PC-3 (cell line): ENCODE measurements at regions not wholly inside any gene's neighbourhood (a gene's known extent, or its start where the extent isn't known, plus 50 kb on each side); places are given as distances from the start of the nearest gene placed in this dataset.
A peak's percentile ranks its signal among the peaks of the same experiment; 100 is the strongest.

ENCODE experiments used
- ATAC-seq: fragments of 200-7000 bp; cut with Tn5 transposase; 2 replicates; pipeline ENCODE4 v1.9.1; 2020; ENCODE audit warnings: mild to moderate bottlenecking, moderate library complexity
- BruUV-seq: library from RNA; stranded (reverse); fragments of 400-500 nt; replicated peaks from 2 replicates; lab custom pipeline; 2021; lab: Mats Ljungman, UMichigan
- CTCF ChIA-PET: fragments of 300-600 bp; sonication (Branson Sonifier 250); formaldehyde crosslinking; loops from one replicate; lab custom pipeline; 2022; ENCODE audit warnings: antibody characterized with exemption; lab: Charles Lee
- POLR2A ChIA-PET: fragments of 300-600 bp; sonication (Branson Sonifier 250); formaldehyde crosslinking; loops from one replicate; lab custom pipeline; 2022; ENCODE audit warnings: antibody characterized with exemption; ENCODE audit not compliant: unreplicated experiment; lab: Charles Lee
- DNase-seq: peaks from one replicate; pipeline ENCODE4 v3.0.0-alpha.2; 2015
- H2AFZ ChIP-seq: fragments of 300-600 bp; sonication (generic); 2 replicates; pipeline ENCODE4 v1.6.0; 2016; ENCODE audit warnings: antibody characterized with exemption, low read length
- H3F3A ChIP-seq: fragments of 300-600 bp; sonication (generic); one replicate; pipeline ENCODE4 v1.6.0; 2017; ENCODE audit warnings: antibody characterized with exemption, low read length, control low read depth, mild to moderate bottlenecking; ENCODE audit not compliant: unreplicated experiment
- H3K27ac ChIP-seq: fragments of 300-600 bp; sonication (generic); 2 replicates; pipeline ENCODE4 v1.5.1; 2016; ENCODE audit warnings: mild to moderate bottlenecking, low read length
- H3K27me3 ChIP-seq: fragments of 300-600 bp; sonication (generic); 2 replicates; pipeline ENCODE4 v1.6.1; 2016; ENCODE audit warnings: low read length, mixed read lengths
- H3K36me3 ChIP-seq: fragments of 300-600 bp; sonication (generic); 2 replicates; pipeline ENCODE4 v1.6.1; 2016; ENCODE audit warnings: low read depth, mixed run types, low read length, mixed read lengths
- H3K4me1 ChIP-seq: fragments of 300-600 bp; sonication (generic); 2 replicates; pipeline ENCODE4 v1.5.1; 2016; ENCODE audit warnings: low read length; ENCODE audit not compliant: insufficient read depth
- H3K4me2 ChIP-seq: fragments of 300-600 bp; sonication (generic); 2 replicates; pipeline ENCODE4 v1.6.0; 2016; ENCODE audit warnings: low read length
- H3K4me3 ChIP-seq: fragments of 300-600 bp; sonication (generic); 2 replicates; pipeline ENCODE4 v1.5.1; 2016; ENCODE audit warnings: mild to moderate bottlenecking, low read length, mixed read lengths
- H3K79me2 ChIP-seq: fragments of 300-600 bp; sonication (generic); 2 replicates; pipeline ENCODE4 v1.6.1; 2017; ENCODE audit warnings: low read length, mixed read lengths
- H3K9ac ChIP-seq: fragments of 300-600 bp; sonication (generic); 2 replicates; pipeline ENCODE4 v1.6.0; 2016; ENCODE audit warnings: mild to moderate bottlenecking, low read length
- H3K9me2 ChIP-seq: fragments of 300-600 bp; sonication (generic); replicated peaks from 2 replicates; pipeline ENCODE4 v1.6.1; 2016; ENCODE audit warnings: mixed run types, low read length, mixed read lengths
- H3K9me3 ChIP-seq: fragments of 300-600 bp; sonication (generic); 2 replicates; pipeline ENCODE4 v1.6.1; 2016; ENCODE audit warnings: low read length, mixed read lengths
- H4K20me1 ChIP-seq: fragments of 300-600 bp; sonication (generic); 2 replicates; pipeline ENCODE4 v1.6.1; 2016; ENCODE audit warnings: low read length, mixed read lengths
- CTCF ChIP-seq: fragments of 300-600 bp; sonication (generic); conservative IDR thresholded peaks from 2 replicates; pipeline ENCODE4 v1.5.1; 2017; ENCODE audit warnings: antibody characterized with exemption, low read depth, mild to moderate bottlenecking, low read length
- EZH2 ChIP-seq: fragments of 300-600 bp; sonication (generic); IDR thresholded peaks from one replicate; pipeline ENCODE4 v1.6.1; 2017; ENCODE audit warnings: antibody characterized with exemption, mild to moderate bottlenecking, low read length; ENCODE audit not compliant: unreplicated experiment
- EZH2phosphoT487 ChIP-seq: fragments of 300-600 bp; sonication (generic); IDR thresholded peaks from 2 replicates; pipeline ENCODE4 v1.6.1; 2018; ENCODE audit warnings: mild to moderate bottlenecking, antibody characterized with exemption, low read length, borderline replicate concordance
- intact Hi-C: fragments of 100-400 bp; cut with micrococcal nuclease; formaldehyde crosslinking; loops from 2 replicates; pipeline ENCODE4 v1.9.0; 2023

GRCh38 chr2:21676676-21677075 is 552.9 kb downstream of the TDRD15 start:
- peaks cover 7% of the 10 kb centered on the region; the same call in 1 of the 2 replicates for H3K9me3 ChIP-seq
- DNase-seq, result peak; percentile 7
- no peaks in the 10 kb centered on the region for H3K79me2 ChIP-seq
- H3K4me1 ChIP-seq, result no peaks in the 10 kb centered on the region
- no TSS peak for BruUV-seq
- no peaks in the 10 kb centered on the region for H3K36me3 ChIP-seq
- no peak overlapping the region for H3K9ac ChIP-seq
- no peaks in the 10 kb centered on the region for H3K9me2 ChIP-seq
- TF ChIP-seq EZH2 (no peak), CTCF (no peak), EZH2phosphoT487 (no peak)
- H3F3A ChIP-seq, result no peaks in the 10 kb centered on the region
- no peak overlapping the region for H3K4me3 ChIP-seq
- no peak overlapping the region for H3K27ac ChIP-seq
- no peak overlapping the region for H3K4me2 ChIP-seq
- intact Hi-C loops, result no loop called here
- no peak for ATAC-seq
- ChIA-PET POLR2A (no interaction called here), CTCF (no interaction called here)
- H3K27me3 ChIP-seq, result no peaks in the 10 kb centered on the region
- no peak overlapping the region for H2AFZ ChIP-seq
- H4K20me1 ChIP-seq, result no peaks in the 10 kb centered on the region

- no peaks in the 10 kb centered on the region for H3K36me3 ChIP-seq
- no peak overlapping the region for H3K4me3 ChIP-seq
- intact Hi-C loops, result no loop called here
- DNase-seq (no peak), ATAC-seq (no peak)
- no peak overlapping the region for H3K4me2 ChIP-seq
- H3K27me3 ChIP-seq, result no peaks in the 10 kb centered on the region
- H3K4me1 ChIP-seq, result no peaks in the 10 kb centered on the region
- H3K9ac ChIP-seq, result no peak overlapping the region
- ChIA-PET POLR2A (no interaction called here), CTCF (no interaction called here)
- TF ChIP-seq CTCF, result no peak
- no peak for TF ChIP-seq EZH2
- no peak for TF ChIP-seq EZH2phosphoT487
- H3K9me3 ChIP-seq, result peaks cover 30% of the 10 kb centered on the region; the same call in 1 of the 2 replicates
- H3F3A ChIP-seq, result no peaks in the 10 kb centered on the region
- no TSS peak for BruUV-seq
- H3K27ac ChIP-seq, result no peak overlapping the region
- H3K9me2 ChIP-seq, result no peaks in the 10 kb centered on the region
- H3K79me2 ChIP-seq, result no peaks in the 10 kb centered on the region
- H2AFZ ChIP-seq, result no peak overlapping the region
- H4K20me1 ChIP-seq, result no peaks in the 10 kb centered on the region
These were observed 560.1 kb downstream of the TDRD15 start for GRCh38 chr2:21683838-21684237.

GRCh38 chr2:21687589-21687988 is 563.8 kb downstream of the TDRD15 start:
- Histone ChIP-seq H3K36me3 (no peaks in the 10 kb centered on the region), H3K79me2 (no peaks in the 10 kb centered on the region), H3F3A (no peaks in the 10 kb centered on the region), H3K4me2 (no peak overlapping the region), H2AFZ (no peak overlapping the region), H3K9ac (no peak overlapping the region), H4K20me1 (no peaks in the 10 kb centered on the region), H3K9me3 (peaks cover 13% of the 10 kb centered on the region; the same call in 1 of the 2 replicates), H3K27ac (no peak overlapping the region), H3K4me3 (no peak overlapping the region), H3K27me3 (no peaks in the 10 kb centered on the region), H3K9me2 (no peaks in the 10 kb centered on the region), H3K4me1 (no peaks in the 10 kb centered on the region)
- TF ChIP-seq EZH2phosphoT487, result no peak
- TF ChIP-seq EZH2, result no peak
- TF ChIP-seq CTCF, result no peak
- POLR2A ChIA-PET, result no interaction called here
- CTCF ChIA-PET, result no interaction called here
- intact Hi-C loops, result no loop called here
- DNase-seq (no peak), ATAC-seq (no peak)
- no TSS peak for BruUV-seq
